NCI-H1417 treated with DMSO at 0.1 percent for 48 hours (cell line): ENCODE measurements at regions not wholly inside any gene's neighbourhood (a gene's known extent, or its start where the extent isn't known, plus 50 kb on each side); places are given as distances from the start of the nearest gene placed in this dataset.

ENCODE experiments used
- DNase-seq: peaks from one replicate; lab custom pipeline; 2025; lab: John Stamatoyannopoulos, UW

- DNase-seq, result no peak
Measured at GRCh38 chr2:51638811-51639210, 606.9 kb upstream of the NRXN1 start.

GRCh38 chr2:51633073-51633472 lies 601.1 kb upstream of the NRXN1 start:
- no peak for DNase-seq

- DNase-seq, result no peak
Measured at GRCh38 chr2:51629406-51629805, 597.5 kb upstream of the NRXN1 start.

- no peak for DNase-seq
Measured at GRCh38 chr2:51628917-51629316, 597.0 kb upstream of the NRXN1 start.

GRCh38 chr2:51624995-51625394 lies 593.1 kb upstream of the NRXN1 start:
- no peak for DNase-seq

GRCh38 chr2:51620796-51621195 lies 588.9 kb upstream of the NRXN1 start:
- no peak for DNase-seq

- DNase-seq, result no peak
Measured at GRCh38 chr2:51619961-51620360, 588.0 kb upstream of the NRXN1 start.

GRCh38 chr2:51612387-51612786 lies 580.5 kb upstream of the NRXN1 start:
- peak; percentile 14 for DNase-seq

GRCh38 chr2:51601706-51602105 lies 569.8 kb upstream of the NRXN1 start:
- no peak for DNase-seq

GRCh38 chr2:51597086-51597485 lies 565.2 kb upstream of the NRXN1 start:
- DNase-seq, result no peak

GRCh38 chr2:51595836-51596235 lies 563.9 kb upstream of the NRXN1 start:
- DNase-seq, result no peak

- DNase-seq, result no peak
Measured at GRCh38 chr2:51581636-51582267, 549.8 kb upstream of the NRXN1 start.

- no peak for DNase-seq
Measured at GRCh38 chr2:51579412-51579811, 547.5 kb upstream of the NRXN1 start.

- no peak for DNase-seq
Measured at GRCh38 chr2:51575181-51575580, 543.2 kb upstream of the NRXN1 start.

GRCh38 chr2:51559026-51559425 lies 527.1 kb upstream of the NRXN1 start:
- no peak for DNase-seq

GRCh38 chr2:51553476-51553875 lies 521.5 kb upstream of the NRXN1 start:
- no peak for DNase-seq

- DNase-seq, result no peak
Measured at GRCh38 chr2:51535763-51536162, 503.8 kb upstream of the NRXN1 start.

GRCh38 chr2:51534166-51534565 lies 502.2 kb upstream of the NRXN1 start:
- DNase-seq, result no peak

- DNase-seq, result no peak
Measured at GRCh38 chr2:51528156-51528555, 496.2 kb upstream of the NRXN1 start.

- DNase-seq, result no peak
Measured at GRCh38 chr2:51526766-51527165, 494.8 kb upstream of the NRXN1 start.

GRCh38 chr2:51516667-51517066 lies 484.7 kb upstream of the NRXN1 start:
- DNase-seq, result no peak

- DNase-seq, result no peak
Measured at GRCh38 chr2:51511002-51511401, 479.1 kb upstream of the NRXN1 start.

GRCh38 chr2:51510303-51510702 lies 478.4 kb upstream of the NRXN1 start:
- DNase-seq, result no peak

- DNase-seq, result no peak
Measured at GRCh38 chr2:51505533-51505932, 473.6 kb upstream of the NRXN1 start.
